GM12874 (cell line): ENCODE measurements at regions not wholly inside any gene's neighbourhood (a gene's known extent, or its start where the extent isn't known, plus 50 kb on each side); places are given as distances from the start of the nearest gene placed in this dataset.

Experiments
- TF ChIP-seq, protein P1 (sequence below): IDR thresholded peaks from 2 replicates; pipeline ENCODE4 v1.5.1; 2011; ENCODE audit warnings: low read depth, mild to moderate bottlenecking, control low read depth, low read length, moderate library complexity; ENCODE audit not compliant: insufficient read depth

- TF ChIP-seq, protein P1, sequence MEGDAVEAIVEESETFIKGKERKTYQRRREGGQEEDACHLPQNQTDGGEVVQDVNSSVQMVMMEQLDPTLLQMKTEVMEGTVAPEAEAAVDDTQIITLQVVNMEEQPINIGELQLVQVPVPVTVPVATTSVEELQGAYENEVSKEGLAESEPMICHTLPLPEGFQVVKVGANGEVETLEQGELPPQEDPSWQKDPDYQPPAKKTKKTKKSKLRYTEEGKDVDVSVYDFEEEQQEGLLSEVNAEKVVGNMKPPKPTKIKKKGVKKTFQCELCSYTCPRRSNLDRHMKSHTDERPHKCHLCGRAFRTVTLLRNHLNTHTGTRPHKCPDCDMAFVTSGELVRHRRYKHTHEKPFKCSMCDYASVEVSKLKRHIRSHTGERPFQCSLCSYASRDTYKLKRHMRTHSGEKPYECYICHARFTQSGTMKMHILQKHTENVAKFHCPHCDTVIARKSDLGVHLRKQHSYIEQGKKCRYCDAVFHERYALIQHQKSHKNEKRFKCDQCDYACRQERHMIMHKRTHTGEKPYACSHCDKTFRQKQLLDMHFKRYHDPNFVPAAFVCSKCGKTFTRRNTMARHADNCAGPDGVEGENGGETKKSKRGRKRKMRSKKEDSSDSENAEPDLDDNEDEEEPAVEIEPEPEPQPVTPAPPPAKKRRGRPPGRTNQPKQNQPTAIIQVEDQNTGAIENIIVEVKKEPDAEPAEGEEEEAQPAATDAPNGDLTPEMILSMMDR = no peak
Observed at GRCh38 chr17:77861981-77862645, 96.4 kb upstream of the TNRC6C start.

- TF ChIP-seq, protein P1 = no peak
Observed at GRCh38 chr17:77862890-77863813, 95.4 kb upstream of the TNRC6C start.

GRCh38 chr17:77863814-77864161 lies 94.7 kb upstream of the TNRC6C start:
- TF ChIP-seq, protein P1 = no peak

DNA sequence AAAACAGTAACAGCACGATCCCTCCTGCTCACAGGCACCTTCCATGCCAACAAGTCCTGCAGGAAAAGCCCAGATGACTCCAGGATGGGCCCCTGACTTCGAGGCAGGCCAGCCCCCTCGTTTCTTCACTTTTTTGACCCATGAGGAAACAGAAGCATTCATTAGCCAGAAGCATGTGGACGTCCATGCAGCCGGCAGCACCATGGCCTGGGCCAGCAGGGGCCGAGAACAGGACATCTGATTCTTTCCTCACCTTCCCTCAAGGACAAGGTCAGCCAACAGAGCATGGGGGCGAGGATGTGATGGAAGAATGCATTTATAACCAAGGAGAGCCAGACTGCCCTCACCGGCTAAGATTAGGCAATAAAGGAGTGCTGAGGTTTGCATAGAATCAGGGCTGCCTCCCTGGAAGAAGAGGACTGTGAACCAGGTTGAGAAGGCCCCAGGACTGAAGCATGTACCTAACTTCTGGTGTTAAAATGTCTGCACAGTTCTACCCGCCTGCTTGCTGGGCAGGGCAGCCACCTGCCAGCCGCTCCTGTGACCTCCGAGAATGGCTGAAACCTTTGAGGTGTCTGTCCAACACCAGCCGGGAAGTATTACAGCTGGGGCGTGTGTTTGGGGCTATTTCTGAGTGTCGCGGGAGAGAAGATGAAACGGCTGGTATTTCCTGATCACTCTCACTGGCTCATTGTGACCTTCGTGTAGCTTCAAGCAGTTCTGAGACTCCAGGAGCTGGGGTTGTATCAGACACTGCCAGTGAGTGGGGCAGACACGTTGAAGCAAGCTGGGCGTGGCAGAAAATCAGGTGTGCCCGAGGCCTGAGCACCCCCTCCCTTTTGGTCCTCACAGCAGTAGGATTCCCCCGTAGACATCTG lies 94.0 kb upstream of the TNRC6C start:
- TF ChIP-seq, protein P1 = no peak

- TF ChIP-seq, protein P1 = no peak
Observed at GRCh38 chr17:77865112-77865611, 93.3 kb upstream of the TNRC6C start.

- TF ChIP-seq, protein P1 = no peak
Observed at GRCh38 chr17:77865716-77866115, 92.8 kb upstream of the TNRC6C start.
